Stomach (tissue), 8 donors: ENCODE measurements at regions not wholly inside any gene's neighbourhood (a gene's known extent, or its start where the extent isn't known, plus 50 kb on each side); places are given as distances from the start of the nearest gene placed in this dataset.

Source experiments
- DNase-seq, 2 donors: peaks; one replicate each; pipeline versions ENCODE4 v3.0.0 to v3.0.0-alpha.2; 2013 to 2019
- H3K27ac ChIP-seq, 5 donors: fragments of 200-600 bp in 4 of 5; sonication (generic) in 4 of 5; one replicate each; pipeline ENCODE4 v1.5.1; 2013 to 2019; ENCODE audit warnings: mild to moderate bottlenecking in 1 of 5, moderate library complexity in 1 of 5
- H3K27me3 ChIP-seq, 3 donors: fragments of 200-600 bp; sonication (generic); one replicate each; pipeline ENCODE4 v1.5.1; 2017 to 2019; ENCODE audit warnings: mixed run types in 1 of 3
- H3K36me3 ChIP-seq, 4 donors: fragments of 200-600 bp; sonication (generic); 1 replicate in 3 of 4; 2 replicates in 1 of 4; pipeline ENCODE4 v1.5.1; 2016 to 2019
- H3K4me1 ChIP-seq, 4 donors: fragments of 200-600 bp; sonication (generic); one replicate each; pipeline ENCODE4 v1.5.1; 2016 to 2019
- H3K4me3 ChIP-seq, 4 donors: fragments of 200-600 bp; sonication (generic) in 3 of 4; one replicate each; pipeline ENCODE4 v1.5.1; 2016 to 2019; ENCODE audit warnings: mild to moderate bottlenecking in 1 of 4
- H3K9me3 ChIP-seq, 4 donors: fragments of 200-600 bp; sonication (generic); one replicate each; pipeline ENCODE4 v1.5.1; 2016 to 2019
- EP300 ChIP-seq: sonication (generic); formaldehyde crosslinking; IDR thresholded peaks from one replicate; pipeline ENCODE4 v1.6.1; 2017; ENCODE audit warnings: antibody characterized with exemption
- POLR2A ChIP-seq, 4 donors: fragments of 450-650 bp; IDR thresholded peaks; one replicate each; pipeline ENCODE4 v1.6.1; 2016; ENCODE audit warnings: antibody characterized with exemption in 4 of 4, control low read depth in 2 of 4, mild to moderate bottlenecking in 1 of 4, moderate library complexity in 1 of 4
- POLR2AphosphoS5 ChIP-seq, 3 donors: sonication (generic); formaldehyde crosslinking; IDR thresholded peaks; one replicate each; pipeline ENCODE4 v1.6.1; 2016; ENCODE audit warnings: antibody characterized with exemption in 3 of 3
- WGBS, 5 donors: extraction: QIAGEN DNeasy Blood & Tissue Kit in 3 of 5; methylation state at CpG; one replicate each; pipeline versions ENCODE4 v1.1.5 to v1.1.7; 2013 to 2018; 5-methylcytosine and 5-hydroxymethylcytosine counted together
- intact Hi-C: fragments of 100-400 bp; cut with DNase I; formaldehyde crosslinking; loops from one replicate; pipeline ENCODE4 v1.15.1; 2023; ENCODE audit warnings: low total_unique reads
- TF ChIP-seq, protein P1 (sequence below), 7 experiments: fragments of 450-650 bp in 4 of 7; fragments of 200-600 bp in 3 of 7; sonication (generic) in 3 of 7; IDR thresholded peaks; one replicate each; pipeline ENCODE4 v1.5.1; 2016 to 2019; ENCODE audit warnings: antibody characterized with exemption in 7 of 7, control low read depth in 2 of 7, mild to moderate bottlenecking in 1 of 7
- donor health status: healthy with polysubstance abuse.
- donor health status: Bipolar disorder and iron deficiency.
- donor health status: healthy.

DNA sequence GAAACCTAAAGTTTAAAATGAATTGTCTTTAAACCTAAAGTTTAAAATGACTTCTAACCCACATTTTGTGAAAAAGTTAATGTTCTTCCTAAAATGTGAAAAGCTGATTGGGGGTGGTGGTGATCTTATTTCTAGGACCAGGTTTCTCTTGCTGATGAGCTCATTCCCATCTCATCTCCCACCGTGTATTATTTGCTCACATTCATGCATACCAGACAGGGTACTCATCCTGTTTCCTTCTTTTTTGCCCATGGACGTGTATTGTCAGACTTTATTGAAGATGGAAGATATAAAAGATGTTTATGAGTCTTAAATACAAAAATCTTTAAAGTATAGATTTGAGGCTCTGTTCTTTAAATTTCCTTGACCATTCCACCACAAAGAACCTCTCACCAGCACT, 70.1 kb upstream of the MPHOSPH6 start:
- H3K27me3 ChIP-seq, result no peaks in the 10 kb centered on the region
- no peak for TF ChIP-seq POLR2AphosphoS5 (IDR thresholded peaks at IDR 0.05)
- TF ChIP-seq POLR2A (IDR thresholded peaks at IDR 0.05), result no peak
- TF ChIP-seq, protein P1, sequence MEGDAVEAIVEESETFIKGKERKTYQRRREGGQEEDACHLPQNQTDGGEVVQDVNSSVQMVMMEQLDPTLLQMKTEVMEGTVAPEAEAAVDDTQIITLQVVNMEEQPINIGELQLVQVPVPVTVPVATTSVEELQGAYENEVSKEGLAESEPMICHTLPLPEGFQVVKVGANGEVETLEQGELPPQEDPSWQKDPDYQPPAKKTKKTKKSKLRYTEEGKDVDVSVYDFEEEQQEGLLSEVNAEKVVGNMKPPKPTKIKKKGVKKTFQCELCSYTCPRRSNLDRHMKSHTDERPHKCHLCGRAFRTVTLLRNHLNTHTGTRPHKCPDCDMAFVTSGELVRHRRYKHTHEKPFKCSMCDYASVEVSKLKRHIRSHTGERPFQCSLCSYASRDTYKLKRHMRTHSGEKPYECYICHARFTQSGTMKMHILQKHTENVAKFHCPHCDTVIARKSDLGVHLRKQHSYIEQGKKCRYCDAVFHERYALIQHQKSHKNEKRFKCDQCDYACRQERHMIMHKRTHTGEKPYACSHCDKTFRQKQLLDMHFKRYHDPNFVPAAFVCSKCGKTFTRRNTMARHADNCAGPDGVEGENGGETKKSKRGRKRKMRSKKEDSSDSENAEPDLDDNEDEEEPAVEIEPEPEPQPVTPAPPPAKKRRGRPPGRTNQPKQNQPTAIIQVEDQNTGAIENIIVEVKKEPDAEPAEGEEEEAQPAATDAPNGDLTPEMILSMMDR (IDR thresholded peaks at IDR 0.05), result no peak
- TF ChIP-seq EP300, result no peak
- peaks cover 0 to 15% (median 8%) of the 10 kb centered on the region in 4 donors for H3K9me3 ChIP-seq
- no peak for DNase-seq
- H3K27ac ChIP-seq, result no peak overlapping the region
- 66 to 81% (median 74%) methylated on average over 2 of the region's 2 CpGs for WGBS, 5 donors
- no peak overlapping the region for H3K4me3 ChIP-seq
- intact Hi-C loops, result no loop called here
- no peaks in the 10 kb centered on the region for H3K36me3 ChIP-seq
- H3K4me1 ChIP-seq, result peaks cover 0 to 3% (median 0%) of the 10 kb centered on the region in 4 donors

DNA sequence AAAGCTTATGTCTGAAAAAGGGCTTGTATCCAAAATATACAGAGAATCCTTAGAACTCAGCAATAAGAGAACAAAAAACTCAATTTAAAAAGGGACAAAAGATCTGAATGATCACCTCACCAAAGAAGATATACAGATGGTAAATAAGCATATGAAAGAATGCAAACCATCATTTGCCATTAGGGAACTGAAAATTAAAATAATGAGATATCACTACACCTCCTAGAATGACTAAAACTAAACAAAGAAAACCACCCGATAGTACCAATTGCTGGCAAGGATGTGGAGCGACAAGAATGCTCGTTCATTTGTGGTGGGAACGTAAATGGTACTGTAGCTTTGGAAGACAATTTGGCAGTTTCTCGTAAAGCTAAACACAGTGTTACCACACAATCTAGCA, 66.9 kb upstream of the MPHOSPH6 start:
- no peak for TF ChIP-seq EP300
- TF ChIP-seq, protein P1 (IDR thresholded peaks at IDR 0.05), result no peak
- no peak for TF ChIP-seq POLR2AphosphoS5 (IDR thresholded peaks at IDR 0.05)
- no peak for TF ChIP-seq POLR2A (IDR thresholded peaks at IDR 0.05)
- no peak overlapping the region for H3K4me3 ChIP-seq
- DNase-seq, result no peak
- H3K9me3 ChIP-seq, result no peaks in the 10 kb centered on the region
- intact Hi-C loops, result no loop called here
- no peaks in the 10 kb centered on the region for H3K36me3 ChIP-seq
- H3K27ac ChIP-seq, result no peak overlapping the region
- no peaks in the 10 kb centered on the region for H3K27me3 ChIP-seq
- no peaks in the 10 kb centered on the region for H3K4me1 ChIP-seq
- WGBS, 5 donors, result 71 to 78% (median 74%) methylated on average over 5 of the region's 5 CpGs

DNA sequence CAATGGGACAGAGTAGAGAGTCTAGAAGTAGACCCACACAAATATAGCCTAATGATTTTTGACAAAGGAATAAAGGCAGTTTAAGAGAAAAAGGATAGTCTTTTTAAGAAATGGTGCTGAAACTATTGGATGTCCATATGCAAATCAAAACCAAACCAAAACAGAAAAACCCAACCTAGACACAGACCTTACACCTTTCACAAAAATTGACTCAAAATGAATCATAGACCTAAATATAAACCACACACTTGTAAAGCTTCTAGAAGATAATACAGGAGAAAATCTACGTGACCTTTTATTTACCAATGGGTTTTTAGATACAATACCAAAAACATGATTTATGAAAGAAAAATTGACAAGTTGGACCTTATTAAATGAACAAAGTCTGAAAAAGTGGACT, 66.4 kb upstream of the MPHOSPH6 start:
- no peaks in the 10 kb centered on the region for H3K27me3 ChIP-seq
- no peaks in the 10 kb centered on the region for H3K36me3 ChIP-seq
- H3K4me1 ChIP-seq, result no peaks in the 10 kb centered on the region
- TF ChIP-seq, protein P1 (IDR thresholded peaks at IDR 0.05), result no peak
- no peak for TF ChIP-seq EP300
- TF ChIP-seq POLR2AphosphoS5 (IDR thresholded peaks at IDR 0.05), result no peak
- TF ChIP-seq POLR2A (IDR thresholded peaks at IDR 0.05), result no peak
- no peak overlapping the region for H3K27ac ChIP-seq
- intact Hi-C loops, result no loop called here
- 52 to 84% (median 71%) methylated on average over 1 of the region's 1 CpG for WGBS, 5 donors
- H3K9me3 ChIP-seq, result no peaks in the 10 kb centered on the region
- no peak overlapping the region for H3K4me3 ChIP-seq
- DNase-seq, result no peak

DNA sequence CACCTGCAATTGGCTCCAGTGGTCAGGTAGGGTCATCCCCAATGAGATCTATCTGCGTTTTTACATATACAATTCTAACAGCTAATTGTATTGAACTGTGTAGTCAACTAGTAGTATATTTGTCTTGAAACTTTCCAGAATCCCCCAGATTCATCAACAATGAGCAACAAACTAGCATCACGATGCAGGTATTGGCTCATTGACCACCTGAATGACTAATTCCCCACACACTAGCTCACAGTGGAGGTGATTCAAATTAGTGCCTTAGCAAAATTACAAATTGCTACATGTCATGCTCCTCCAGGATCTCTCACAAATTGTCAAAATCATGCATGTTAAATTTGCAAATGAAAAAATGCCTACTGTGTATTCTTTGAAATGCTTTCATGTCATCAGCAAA, 62.8 kb upstream of the MPHOSPH6 start:
- TF ChIP-seq POLR2AphosphoS5 (IDR thresholded peaks at IDR 0.05) (no peak), POLR2A (IDR thresholded peaks at IDR 0.05) (no peak), EP300 (no peak)
- TF ChIP-seq, protein P1 (IDR thresholded peaks at IDR 0.05), result no peak
- H3K4me3 ChIP-seq, result no peak overlapping the region
- intact Hi-C loops, result loop anchor here (5.0 kb wide), 1 partner anchor 201 kb away; no protein-coding TSS in a partner anchor
- H3K36me3 ChIP-seq, result no peaks in the 10 kb centered on the region
- no peak overlapping the region for H3K27ac ChIP-seq
- DNase-seq, result no peak
- H3K4me1 ChIP-seq, result peaks cover 0 to 5% (median 2%) of the 10 kb centered on the region in 4 donors
- H3K9me3 ChIP-seq, result no peaks in the 10 kb centered on the region
- no peaks in the 10 kb centered on the region for H3K27me3 ChIP-seq
- WGBS, 5 donors, result 82 to 94% (median 90%) methylated on average over 2 of the region's 2 CpGs
